ENCODE measurements at regions not wholly inside any gene's neighbourhood (a gene's known extent, or its start where the extent isn't known, plus 50 kb on each side); places are given as distances from the start of the nearest gene placed in this dataset.

- no peak for TF ChIP-seq CTCF (IDR thresholded peaks at IDR 0.05; ENCODE audit: low read depth, low read length, missing control alignments)
- in situ Hi-C loops (cut with HindIII; ENCODE audit: low sequenced_read_pairs) = no loop called here
- H3K4me3 ChIP-seq (ENCODE audit: low read depth, low read length) = no peak overlapping the region
- no peak for DNase-seq (ENCODE audit: low read depth)
Measured at GRCh38 chr5:54632131-54632701, 114.7 kb downstream of the SNX18 start.

- TF ChIP-seq CTCF (IDR thresholded peaks at IDR 0.05; ENCODE audit: low read depth, low read length, missing control alignments) = no peak
- in situ Hi-C loops (cut with HindIII; ENCODE audit: low sequenced_read_pairs) = no loop called here
Measured at GRCh38 chr5:54630738-54631359, 113.3 kb downstream of the SNX18 start.

GRCh38 chr5:54629115-54629514 is 111.6 kb downstream of the SNX18 start:
- H3K4me3 ChIP-seq (ENCODE audit: low read depth, low read length) = no peak overlapping the region
- DNase-seq (ENCODE audit: low read depth) = no peak
- TF ChIP-seq CTCF (IDR thresholded peaks at IDR 0.05; ENCODE audit: low read depth, low read length, missing control alignments) = no peak
- in situ Hi-C loops (cut with HindIII; ENCODE audit: low sequenced_read_pairs) = no loop called here

More at GRCh38 chr5:54630738-54631359, 113.3 kb downstream of the SNX18 start:
- no peak overlapping the region for H3K4me3 ChIP-seq (ENCODE audit: low read depth, low read length)
- no peak for DNase-seq (ENCODE audit: low read depth)

- TF ChIP-seq CTCF (IDR thresholded peaks at IDR 0.05; ENCODE audit: low read depth, low read length, missing control alignments) = no peak
- in situ Hi-C loops (cut with HindIII; ENCODE audit: low sequenced_read_pairs) = no loop called here
- no peak overlapping the region for H3K4me3 ChIP-seq (ENCODE audit: low read depth, low read length)
- DNase-seq (ENCODE audit: low read depth) = no peak
Measured at GRCh38 chr5:54628050-54628449, 110.5 kb downstream of the SNX18 start.

- no peak overlapping the region for H3K4me3 ChIP-seq (ENCODE audit: low read depth, low read length)
- no peak for TF ChIP-seq CTCF (IDR thresholded peaks at IDR 0.05; ENCODE audit: low read depth, low read length, missing control alignments)
- DNase-seq (ENCODE audit: low read depth) = no peak
- in situ Hi-C loops (cut with HindIII; ENCODE audit: low sequenced_read_pairs) = no loop called here
Measured at GRCh38 chr5:54626407-54626806, 108.8 kb downstream of the SNX18 start.

- H3K4me3 ChIP-seq (ENCODE audit: low read depth, low read length) = no peak overlapping the region
- no peak for DNase-seq (ENCODE audit: low read depth)
- in situ Hi-C loops (cut with HindIII; ENCODE audit: low sequenced_read_pairs) = no loop called here
Measured at GRCh38 chr5:54624805-54625568, 107.4 kb downstream of the SNX18 start.

More at GRCh38 chr5:54624805-54625568, 107.4 kb downstream of the SNX18 start:
- no peak for TF ChIP-seq CTCF (IDR thresholded peaks at IDR 0.05; ENCODE audit: low read depth, low read length, missing control alignments)

Measured in astrocyte of the cerebellum (primary cell).